H9 (cell line): ENCODE measurements at regions not wholly inside any gene's neighbourhood (a gene's known extent, or its start where the extent isn't known, plus 50 kb on each side); places are given as distances from the start of the nearest gene placed in this dataset.

Source experiments
- DNase-seq: peaks from one replicate; pipeline ENCODE4 v3.0.0-alpha.2; 2017
- H2AFZ ChIP-seq: one replicate; pipeline ENCODE4 v1.6.1; 2013; ENCODE audit warnings: mild to moderate bottlenecking, low read length, control low read depth, moderate library complexity
- H2AK5ac ChIP-seq: 2 replicates; pipeline ENCODE4 v1.6.1; 2013; ENCODE audit warnings: low read length, control low read depth, mixed read lengths; ENCODE audit not compliant: insufficient read length
- H2BK120ac ChIP-seq: one replicate; pipeline ENCODE4 v1.6.1; 2013; ENCODE audit warnings: low read depth, mild to moderate bottlenecking, low read length, control low read depth, inconsistent platforms; ENCODE audit not compliant: poor library complexity, severe bottlenecking
- H2BK12ac ChIP-seq: 2 replicates; pipeline ENCODE4 v1.6.1; 2013; ENCODE audit warnings: low read length, control low read depth, mixed read lengths, low read depth; ENCODE audit not compliant: insufficient read length
- H2BK15ac ChIP-seq: 2 replicates; pipeline ENCODE4 v1.6.1; 2013; ENCODE audit warnings: low read depth, low read length, control low read depth
- H2BK20ac ChIP-seq: one replicate; pipeline ENCODE4 v1.6.1; 2013; ENCODE audit warnings: low read depth, mild to moderate bottlenecking, low read length, control low read depth, inconsistent platforms; ENCODE audit not compliant: poor library complexity, severe bottlenecking
- H2BK5ac ChIP-seq: 2 replicates; pipeline ENCODE4 v1.6.1; 2013; ENCODE audit warnings: low read length, control low read depth, mixed read lengths; ENCODE audit not compliant: insufficient read length
- H3K14ac ChIP-seq: 2 replicates; pipeline ENCODE4 v1.6.1; 2013; ENCODE audit warnings: low read length, control low read depth; ENCODE audit not compliant: insufficient read depth
- H3K18ac ChIP-seq: 2 replicates; pipeline ENCODE4 v1.6.1; 2013; ENCODE audit warnings: low read depth, mild to moderate bottlenecking, mixed read lengths, low read length, control low read depth; ENCODE audit not compliant: insufficient read length
- H3K23ac ChIP-seq: 2 replicates; pipeline ENCODE4 v1.6.1; 2013; ENCODE audit warnings: low read length, control low read depth, mixed read lengths, low read depth; ENCODE audit not compliant: insufficient read length
- H3K23me2 ChIP-seq: 2 replicates; pipeline ENCODE4 v1.6.1; 2013; ENCODE audit warnings: low read depth, mild to moderate bottlenecking, mixed read lengths, low read length, control low read depth; ENCODE audit not compliant: insufficient read length, poor library complexity, severe bottlenecking
- H3K27ac ChIP-seq: 2 replicates; pipeline ENCODE4 v1.5.1; 2013; ENCODE audit warnings: low read length, control low read depth, mixed read lengths, low read depth; ENCODE audit not compliant: insufficient read length
- H3K27me3 ChIP-seq: 2 replicates; pipeline ENCODE4 v1.6.1; 2013; ENCODE audit warnings: low read length, control low read depth, inconsistent platforms; ENCODE audit not compliant: insufficient read depth
- H3K4ac ChIP-seq: 2 replicates; pipeline ENCODE4 v1.6.1; 2013; ENCODE audit warnings: low read depth, mild to moderate bottlenecking, control low read depth, inconsistent platforms, low read length, moderate library complexity
- H3K4me1 ChIP-seq: 2 replicates; pipeline ENCODE4 v1.6.1; 2013; ENCODE audit warnings: low read length, control low read depth, inconsistent platforms; ENCODE audit not compliant: insufficient read depth
- H3K4me2 ChIP-seq: 2 replicates; pipeline ENCODE4 v1.6.1; 2013; ENCODE audit warnings: low read length, control low read depth, mixed read lengths; ENCODE audit not compliant: insufficient read length, insufficient read depth
- H3K56ac ChIP-seq: 2 replicates; pipeline ENCODE4 v1.6.1; 2013; ENCODE audit warnings: low read depth, mild to moderate bottlenecking, mixed read lengths, low read length, control low read depth; ENCODE audit not compliant: insufficient read length
- H3K79me1 ChIP-seq: 2 replicates; pipeline ENCODE4 v1.6.1; 2013; ENCODE audit warnings: low read depth, mild to moderate bottlenecking, moderate library complexity, low read length, control low read depth, inconsistent platforms; ENCODE audit not compliant: insufficient read depth, poor library complexity, severe bottlenecking
- H3K79me2 ChIP-seq: 2 replicates; pipeline ENCODE4 v1.6.1; 2013; ENCODE audit warnings: low read length, control low read depth, inconsistent platforms; ENCODE audit not compliant: insufficient read depth
- H3K9ac ChIP-seq: 2 replicates; pipeline ENCODE4 v1.6.1; 2013; ENCODE audit warnings: low read length, control low read depth, mixed read lengths; ENCODE audit not compliant: insufficient read length; ENCODE audit errors: extremely low read depth
- H3K9me3 ChIP-seq: one replicate; pipeline ENCODE4 v1.6.1; 2013; ENCODE audit warnings: low read depth, low read length, inconsistent platforms; ENCODE audit not compliant: control insufficient read depth
- H3T11ph ChIP-seq: one replicate; pipeline ENCODE4 v1.6.1; 2013; ENCODE audit warnings: mild to moderate bottlenecking, low read length, control low read depth, inconsistent platforms
- H4K20me1 ChIP-seq: one replicate; pipeline ENCODE4 v1.6.1; 2013; ENCODE audit not compliant: control insufficient read depth, insufficient read length, insufficient read depth
- H4K5ac ChIP-seq: 2 replicates; pipeline ENCODE4 v1.6.1; 2013; ENCODE audit warnings: low read depth, mild to moderate bottlenecking, mixed read lengths, low read length, control low read depth; ENCODE audit not compliant: insufficient read length
- H4K8ac ChIP-seq: replicated peaks from 2 replicates; pipeline ENCODE4 v1.6.1; 2013; ENCODE audit warnings: low read length, control low read depth, mixed read lengths, low read depth; ENCODE audit not compliant: insufficient read length
- H4K91ac ChIP-seq: 2 replicates; pipeline ENCODE4 v1.6.1; 2013; ENCODE audit warnings: low read depth, mild to moderate bottlenecking, moderate library complexity, mixed read lengths, low read length, control low read depth; ENCODE audit not compliant: insufficient read length
- H3K27ac Mint-ChIP-seq, 3 experiments: 2 replicates in 2 of 3; 3 replicates in 1 of 3; pipeline ENCODE4 v1.8.0; 2020 to 2021; ENCODE audit warnings: mixed read lengths in 3 of 3, mild to moderate bottlenecking in 1 of 3, moderate library complexity in 1 of 3
- H3K27me3 Mint-ChIP-seq: 2 replicates; pipeline ENCODE4 v1.8.0; 2021; ENCODE audit warnings: low read depth, mild to moderate bottlenecking, moderate library complexity, mixed read lengths
- H3K36me3 Mint-ChIP-seq, 3 experiments: 2 replicates in 2 of 3; 3 replicates in 1 of 3; pipeline ENCODE4 v1.8.0; 2020 to 2021; ENCODE audit warnings: low read depth in 3 of 3, mixed read lengths in 3 of 3; ENCODE audit not compliant: insufficient read depth in 1 of 3
- H3K4me1 Mint-ChIP-seq, 2 experiments: 2 replicates each; pipeline ENCODE4 v1.8.0; 2020; ENCODE audit warnings: mixed read lengths in 2 of 2
- H3K4me3 Mint-ChIP-seq, 2 experiments: 2 replicates in 1 of 2; 3 replicates in 1 of 2; pipeline ENCODE4 v1.8.0; 2020 to 2021; ENCODE audit warnings: mild to moderate bottlenecking in 2 of 2, mixed read lengths in 2 of 2, moderate library complexity in 1 of 2
- H3K9me3 Mint-ChIP-seq, 2 experiments: 2 replicates in 1 of 2; 3 replicates in 1 of 2; pipeline ENCODE4 v1.8.0; 2020; ENCODE audit warnings: mild to moderate bottlenecking in 2 of 2, mixed read lengths in 2 of 2, moderate library complexity in 1 of 2
- WGBS: extraction: QIAGEN DNeasy Blood & Tissue Kit; methylation state at CpG from one replicate; pipeline ENCODE4 v1.1.7; 2013; ENCODE audit warnings: missing lambda C conversion rate, low lambda C conversion rate, mixed read lengths; ENCODE audit not compliant: insufficient read length; ENCODE audit errors: extremely low coverage; 5-methylcytosine and 5-hydroxymethylcytosine counted together
- TF ChIP-seq, protein P1 (sequence below): fragments of 200-600 bp; sonication (generic); conservative IDR thresholded peaks from 3 replicates; pipeline ENCODE4 v1.8.0; 2021; ENCODE audit warnings: antibody characterized with exemption, mild to moderate bottlenecking

DNA sequence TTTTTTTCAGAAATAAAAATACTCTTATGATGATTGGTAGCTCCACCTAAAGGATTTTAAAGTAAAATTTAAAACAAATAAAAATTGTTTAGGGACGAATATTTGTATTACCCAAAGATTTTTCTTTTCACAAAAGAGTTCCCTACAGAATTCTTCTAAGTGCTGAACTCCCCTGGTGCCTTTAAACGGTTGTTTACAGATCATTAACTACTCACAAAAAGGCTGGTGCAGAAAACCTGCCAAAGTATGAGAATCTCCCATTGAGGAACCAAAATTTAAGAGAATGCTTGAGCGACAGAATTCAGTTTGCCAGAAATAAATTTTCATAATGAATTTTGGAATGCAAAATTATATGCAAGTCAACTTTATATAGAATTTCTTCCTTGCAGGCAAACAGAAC is 497.8 kb upstream of the NR2F2 start:
- Histone ChIP-seq H2BK120ac (no peak overlapping the region), H2BK12ac (no peak overlapping the region), H3K27me3 (no peaks in the 10 kb centered on the region), H2BK20ac (no peak overlapping the region), H3K4me1 (no peaks in the 10 kb centered on the region; the same call in 1 of the 2 replicates), H4K20me1 (no peaks in the 10 kb centered on the region), H3K4me2 (no peak overlapping the region), H3K23me2 (no peaks in the 10 kb centered on the region), H3K23ac (no peak overlapping the region), H2BK5ac (no peak overlapping the region), H3K9ac (no peak overlapping the region), H4K91ac (no peak overlapping the region), H4K5ac (no peak overlapping the region), H3K4ac (no peak overlapping the region), H3K9me3 (no peaks in the 10 kb centered on the region), H3T11ph (no peak overlapping the region), H3K14ac (no peak overlapping the region), H2AFZ (no peak overlapping the region), H2AK5ac (no peak overlapping the region), H3K18ac (no peak overlapping the region), H3K56ac (no peak overlapping the region), H3K27ac (no peak overlapping the region), H3K79me2 (no peaks in the 10 kb centered on the region), H4K8ac (no peak overlapping the region), H2BK15ac (no peak overlapping the region), H3K79me1 (no peaks in the 10 kb centered on the region)
- Mint-ChIP-seq H3K36me3 (peaks cover 0 to 7% (median 3%) of the 10 kb centered on the region in 3 experiments; a peak in 4 of 7 replicates), H3K27ac (no peak overlapping the region; a peak in 1 of 7 replicates), H3K4me1 (peaks cover 17 to 20% of the 10 kb centered on the region in 2 experiments), H3K9me3 (peaks cover 6 to 9% of the 10 kb centered on the region in 2 experiments; a peak in 4 of 5 replicates), H3K27me3 (peaks cover 2% of the 10 kb centered on the region; the same call in 1 of the 2 replicates), H3K4me3 (no peak overlapping the region)
- no CpG with 5 or more reads among the region's 3 CpGs for WGBS
- no peak for DNase-seq
- TF ChIP-seq, protein P1, sequence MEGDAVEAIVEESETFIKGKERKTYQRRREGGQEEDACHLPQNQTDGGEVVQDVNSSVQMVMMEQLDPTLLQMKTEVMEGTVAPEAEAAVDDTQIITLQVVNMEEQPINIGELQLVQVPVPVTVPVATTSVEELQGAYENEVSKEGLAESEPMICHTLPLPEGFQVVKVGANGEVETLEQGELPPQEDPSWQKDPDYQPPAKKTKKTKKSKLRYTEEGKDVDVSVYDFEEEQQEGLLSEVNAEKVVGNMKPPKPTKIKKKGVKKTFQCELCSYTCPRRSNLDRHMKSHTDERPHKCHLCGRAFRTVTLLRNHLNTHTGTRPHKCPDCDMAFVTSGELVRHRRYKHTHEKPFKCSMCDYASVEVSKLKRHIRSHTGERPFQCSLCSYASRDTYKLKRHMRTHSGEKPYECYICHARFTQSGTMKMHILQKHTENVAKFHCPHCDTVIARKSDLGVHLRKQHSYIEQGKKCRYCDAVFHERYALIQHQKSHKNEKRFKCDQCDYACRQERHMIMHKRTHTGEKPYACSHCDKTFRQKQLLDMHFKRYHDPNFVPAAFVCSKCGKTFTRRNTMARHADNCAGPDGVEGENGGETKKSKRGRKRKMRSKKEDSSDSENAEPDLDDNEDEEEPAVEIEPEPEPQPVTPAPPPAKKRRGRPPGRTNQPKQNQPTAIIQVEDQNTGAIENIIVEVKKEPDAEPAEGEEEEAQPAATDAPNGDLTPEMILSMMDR: no peak
